ENCODE measurements at regions not wholly inside any gene's neighbourhood (a gene's known extent, or its start where the extent isn't known, plus 50 kb on each side); places are given as distances from the start of the nearest gene placed in this dataset.

- no peak for TF ChIP-seq EZH2 (IDR thresholded peaks at IDR 0.05)
- TF ChIP-seq POLR2AphosphoS5 (IDR thresholded peaks at IDR 0.05; ENCODE audit: borderline replicate concordance, low read depth, low read length): no peak
- TF ChIP-seq FOXP2 (optimal IDR thresholded peaks at IDR 0.05; ENCODE audit: control extremely low read depth, extremely low read length, insufficient read depth): no peak
These were observed 204.9 kb downstream of the SMARCA1 start for GRCh38 chrX:129318375-129318774.

All from SK-N-MC (cell line).